NCI-H2107 treated with DMSO at 0.1 percent for 48 hours (cell line): ENCODE measurements at regions not wholly inside any gene's neighbourhood (a gene's known extent, or its start where the extent isn't known, plus 50 kb on each side); places are given as distances from the start of the nearest gene placed in this dataset.

Experiments
- DNase-seq: peaks from one replicate; lab custom pipeline; 2025; ENCODE audit not compliant: unreplicated experiment; lab: John Stamatoyannopoulos, UW

- no peak for DNase-seq
These were observed 700.2 kb upstream of the PTPRD start for GRCh38 chr9:11312966-11313365.

DNA sequence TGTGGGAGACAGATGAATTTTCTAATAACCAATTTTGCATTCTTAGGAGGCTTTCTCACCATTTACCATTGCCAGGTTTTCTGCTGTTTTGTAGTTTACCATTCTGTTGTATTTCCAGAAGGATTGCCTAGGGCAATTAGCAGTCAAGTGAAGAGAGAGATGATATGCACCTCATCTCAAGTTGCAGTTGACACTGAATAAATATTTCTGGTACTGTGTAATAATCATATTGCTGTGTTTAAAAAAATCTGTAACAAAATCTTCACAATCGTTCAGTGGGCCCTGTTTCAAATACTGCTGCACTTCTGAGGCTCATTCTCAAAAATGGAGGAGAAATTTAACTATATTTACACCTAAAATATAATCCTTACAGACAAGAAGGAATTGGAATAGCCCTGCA lies 706.1 kb upstream of the PTPRD start:
- no peak for DNase-seq

DNA sequence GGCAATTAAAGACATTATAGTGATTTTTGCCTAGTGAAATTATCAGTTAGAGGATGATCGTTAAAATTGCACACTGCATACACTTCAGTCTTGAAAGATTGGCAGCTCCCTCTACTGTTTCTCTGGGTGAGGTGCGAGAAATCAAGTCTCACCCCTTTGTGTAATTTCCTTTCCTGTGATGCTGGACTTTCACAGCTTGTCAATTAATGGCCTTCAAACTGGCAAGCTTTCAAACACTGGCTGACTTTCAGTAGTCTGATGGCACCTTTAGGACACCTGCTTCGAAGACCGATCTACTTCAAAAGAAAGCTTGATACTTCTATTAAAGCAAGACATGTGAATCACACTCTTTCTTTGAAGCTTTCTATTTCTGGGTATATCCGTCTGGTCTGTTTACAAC lies 706.7 kb upstream of the PTPRD start:
- DNase-seq: peak; percentile 29

DNA sequence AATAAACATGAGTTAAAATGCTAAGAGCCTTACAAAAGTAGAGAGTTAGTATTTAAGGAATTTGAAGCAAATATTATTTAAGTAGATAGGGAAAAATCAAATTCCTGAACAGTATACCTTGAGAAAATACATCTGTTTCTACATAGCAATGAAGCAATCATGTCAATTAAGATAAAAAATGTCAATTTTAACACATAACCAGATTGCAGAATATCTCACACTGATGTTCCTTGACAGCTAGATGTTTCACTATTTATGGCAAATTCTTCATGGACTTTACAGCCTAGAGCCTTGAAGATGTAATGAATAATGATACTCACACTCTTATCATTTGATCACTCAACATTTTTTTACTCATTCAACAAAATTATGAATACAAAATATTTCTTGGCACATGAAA lies 708.2 kb upstream of the PTPRD start:
- DNase-seq: no peak

GRCh38 chr9:11323457-11323856 lies 710.7 kb upstream of the PTPRD start:
- DNase-seq: no peak

DNA sequence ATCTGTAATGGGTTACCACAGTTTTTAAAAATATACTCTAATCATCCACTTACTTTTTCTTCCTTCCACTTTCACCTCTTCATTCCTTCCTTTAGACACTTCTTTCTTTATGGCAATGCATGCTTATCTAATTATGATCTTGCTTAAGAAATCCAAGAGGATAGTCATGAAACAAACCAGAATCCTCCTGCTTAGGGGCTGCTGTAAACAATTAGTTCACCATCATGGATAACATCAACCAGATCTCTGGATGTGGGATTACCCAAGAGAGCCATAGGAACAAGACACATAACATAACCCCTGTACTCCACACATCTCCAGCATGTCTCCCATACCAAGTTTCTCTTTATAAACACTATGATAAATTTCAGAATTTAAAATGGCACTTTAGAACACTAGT lies 713.4 kb upstream of the PTPRD start:
- no peak for DNase-seq

DNA sequence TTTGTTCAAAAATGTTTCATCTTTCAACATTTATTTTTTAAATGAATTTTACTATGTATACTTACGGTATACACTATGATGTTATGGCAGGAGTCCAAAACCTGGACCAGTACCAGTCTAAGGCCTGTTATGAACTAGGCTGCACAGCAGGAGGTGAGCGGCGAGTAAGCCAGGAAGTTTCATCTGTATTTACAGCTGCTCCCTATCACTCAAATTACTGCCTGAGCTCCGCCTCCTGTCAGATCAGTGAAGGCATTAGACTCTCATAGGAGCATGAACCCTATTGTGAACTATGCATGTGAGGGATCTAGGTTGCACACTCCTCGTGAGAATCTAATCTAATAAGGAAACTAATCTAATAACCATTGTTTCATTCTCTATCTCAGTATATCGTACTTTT lies 715.5 kb upstream of the PTPRD start:
- no peak for DNase-seq

DNA sequence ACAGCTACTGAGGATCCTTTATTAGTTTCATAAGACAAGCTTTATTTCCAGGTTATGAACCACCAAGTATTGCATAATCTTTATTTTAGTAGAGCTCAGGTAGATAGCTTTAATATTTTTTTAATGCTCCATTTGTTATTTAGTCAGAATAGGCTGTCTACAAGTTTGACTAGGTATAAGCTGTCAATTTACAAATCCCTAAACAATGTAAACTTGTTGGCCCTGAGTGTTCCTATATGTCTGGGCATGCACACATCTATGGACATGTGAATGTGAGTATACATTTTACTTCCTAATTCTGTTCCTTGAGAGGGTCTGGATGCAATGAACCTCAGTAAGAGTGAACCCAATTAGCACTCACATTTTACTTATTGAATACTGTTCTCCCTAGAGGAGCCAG lies 722.2 kb upstream of the PTPRD start:
- no peak for DNase-seq

- no peak for DNase-seq
These were observed 725.3 kb upstream of the PTPRD start for GRCh38 chr9:11338130-11338529.

DNA sequence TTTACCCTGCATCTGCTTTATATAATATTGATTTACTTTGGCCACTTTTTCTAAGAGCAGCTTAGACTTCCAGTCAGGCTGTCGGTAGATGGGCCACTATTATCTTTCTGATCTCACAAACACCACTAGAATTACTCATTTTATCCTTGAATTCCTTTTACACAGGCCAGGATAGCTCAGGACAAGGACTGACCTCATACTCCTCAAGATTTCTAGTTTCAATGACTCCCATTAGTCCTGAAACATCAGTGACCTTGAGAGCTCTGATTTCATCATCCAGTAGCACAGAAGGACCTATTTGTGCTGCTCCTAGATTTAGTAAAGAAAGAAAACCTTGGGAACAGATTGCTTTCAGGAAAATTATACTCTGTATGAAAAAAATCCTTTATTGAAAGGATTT lies 727.9 kb upstream of the PTPRD start:
- no peak for DNase-seq

GRCh38 chr9:11347437-11347836 lies 734.6 kb upstream of the PTPRD start:
- DNase-seq: no peak

GRCh38 chr9:11348366-11348765 lies 735.6 kb upstream of the PTPRD start:
- no peak for DNase-seq

DNA sequence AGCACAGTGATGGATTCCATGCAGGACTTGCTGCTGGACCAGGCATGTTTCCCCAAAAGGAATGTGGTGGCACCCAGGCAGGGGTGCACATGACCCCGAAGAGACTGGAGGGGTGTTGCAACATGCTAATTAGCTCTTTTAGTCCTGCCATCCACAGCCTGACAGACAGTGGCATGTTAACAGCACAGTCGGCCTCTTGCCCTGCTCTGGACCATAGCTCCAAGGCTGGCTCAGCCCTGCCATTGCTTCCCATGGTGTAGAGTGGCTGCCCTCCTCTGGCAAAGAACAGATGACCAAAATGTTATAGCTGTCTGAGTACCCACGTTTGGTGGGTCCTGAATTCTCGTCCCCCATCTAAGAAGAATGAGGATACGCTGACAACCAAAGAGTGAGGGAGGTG lies 736.4 kb upstream of the PTPRD start:
- DNase-seq: no peak

GRCh38 chr9:11352612-11353011 lies 739.8 kb upstream of the PTPRD start:
- no peak for DNase-seq

GRCh38 chr9:11356067-11356466 lies 743.3 kb upstream of the PTPRD start:
- no peak for DNase-seq

GRCh38 chr9:11366585-11367129 lies 753.9 kb upstream of the PTPRD start:
- DNase-seq: no peak

DNA sequence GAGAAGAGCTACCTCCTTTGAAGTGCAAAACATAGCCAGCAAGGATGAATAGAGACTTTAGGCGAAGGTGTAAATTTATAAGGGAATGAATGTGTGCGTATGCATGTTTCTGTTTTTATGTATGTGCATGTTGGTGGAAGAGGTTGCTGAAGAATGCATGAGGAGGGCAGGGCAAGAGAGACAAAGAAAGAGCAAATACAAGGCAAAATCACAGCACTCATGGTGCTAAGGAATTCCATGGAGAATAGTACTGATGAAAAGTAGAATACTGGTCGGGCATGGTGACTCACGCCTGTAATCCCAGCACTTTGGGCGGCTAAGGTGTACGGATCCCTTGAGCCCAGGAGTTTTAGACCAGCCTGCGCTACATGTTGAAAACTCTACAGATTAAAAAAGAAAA lies 762.1 kb upstream of the PTPRD start:
- DNase-seq: no peak

GRCh38 chr9:11402621-11403020 lies 789.8 kb upstream of the PTPRD start:
- no peak for DNase-seq

GRCh38 chr9:11414241-11414640 lies 801.4 kb upstream of the PTPRD start:
- DNase-seq: no peak

DNA sequence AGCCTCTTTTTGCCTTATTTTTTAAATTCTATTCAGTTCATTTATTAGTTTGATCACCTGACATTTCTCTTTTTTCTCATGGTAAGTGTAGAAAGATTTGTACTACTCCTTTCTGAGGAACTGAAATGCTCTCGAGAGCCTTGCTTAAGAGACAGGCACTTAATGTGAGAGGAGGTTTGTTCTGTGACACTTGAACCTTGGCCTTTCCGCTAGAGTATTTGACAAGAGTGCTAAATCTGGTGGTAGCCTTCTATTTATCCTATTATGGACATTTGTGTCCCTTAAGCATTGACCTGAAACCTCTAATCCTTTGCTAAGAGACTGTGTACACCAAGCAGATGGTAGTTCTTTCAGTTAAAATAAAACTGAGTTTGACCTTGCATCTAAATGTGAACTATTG lies 805.0 kb upstream of the PTPRD start:
- DNase-seq: no peak

DNA sequence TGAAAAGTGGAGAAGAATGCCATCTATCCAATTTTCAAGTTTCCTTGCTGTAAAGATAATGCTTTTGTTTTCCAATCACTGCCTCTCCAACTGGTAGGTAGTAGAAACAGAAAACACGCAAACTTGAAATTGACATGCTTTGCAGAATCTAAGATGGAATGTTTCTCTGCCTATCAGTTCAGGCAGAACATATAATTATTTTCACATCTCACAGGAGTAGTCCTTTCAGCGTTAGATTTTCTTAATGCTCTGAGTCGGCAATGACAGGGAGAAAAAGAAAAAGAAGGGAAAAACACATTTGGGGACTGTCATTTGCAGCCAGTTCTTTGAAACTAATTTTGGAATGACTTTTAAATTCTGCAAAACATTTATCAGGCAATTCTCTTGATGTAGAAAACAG lies 818.7 kb upstream of the PTPRD start:
- DNase-seq: no peak

GRCh38 chr9:11432361-11432760 lies 819.6 kb upstream of the PTPRD start:
- no peak for DNase-seq

- DNase-seq: no peak
These were observed 830.8 kb upstream of the PTPRD start for GRCh38 chr9:11443631-11444030.
